GM21423 (cell line): ENCODE measurements at regions not wholly inside any gene's neighbourhood (a gene's known extent, or its start where the extent isn't known, plus 50 kb on each side); places are given as distances from the start of the nearest gene placed in this dataset.
"Not testable (repeated sequence)": the region's sequence is repeated elsewhere in the genome, so short reads cannot be mapped to it uniquely, and the experiment has no call there.

Source experiments
- ATAC-seq: cut with Tn5 transposase; IDR thresholded peaks from one replicate; pipeline ENCODE4 v1.9.1; 2021; ENCODE audit warnings: mild to moderate bottlenecking, moderate library complexity; ENCODE audit not compliant: unreplicated experiment

DNA sequence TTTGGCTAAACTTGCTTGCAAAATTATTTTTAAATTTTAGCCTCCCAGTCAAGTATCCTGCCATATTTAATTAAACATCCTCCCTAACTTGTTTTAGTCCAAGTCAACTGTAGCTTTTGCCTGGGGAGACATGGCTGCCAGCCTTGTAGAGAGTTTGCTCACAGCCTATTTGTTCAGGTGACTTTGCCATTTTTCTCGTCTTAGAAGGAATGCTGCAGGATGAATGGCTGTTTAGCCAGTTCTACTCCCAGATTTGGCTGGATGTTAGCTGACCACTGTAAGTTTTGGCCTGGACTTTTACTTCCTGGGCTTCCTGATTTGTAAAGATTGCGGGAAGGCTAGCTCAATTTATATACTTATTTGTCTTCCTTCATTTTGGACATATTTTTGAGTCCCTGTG lies 236.4 kb upstream of the SGO1 start:
- ATAC-seq: no peak

- no peak for ATAC-seq
Observed at GRCh38 chr3:20417388-20418108, 231.5 kb upstream of the SGO1 start.

DNA sequence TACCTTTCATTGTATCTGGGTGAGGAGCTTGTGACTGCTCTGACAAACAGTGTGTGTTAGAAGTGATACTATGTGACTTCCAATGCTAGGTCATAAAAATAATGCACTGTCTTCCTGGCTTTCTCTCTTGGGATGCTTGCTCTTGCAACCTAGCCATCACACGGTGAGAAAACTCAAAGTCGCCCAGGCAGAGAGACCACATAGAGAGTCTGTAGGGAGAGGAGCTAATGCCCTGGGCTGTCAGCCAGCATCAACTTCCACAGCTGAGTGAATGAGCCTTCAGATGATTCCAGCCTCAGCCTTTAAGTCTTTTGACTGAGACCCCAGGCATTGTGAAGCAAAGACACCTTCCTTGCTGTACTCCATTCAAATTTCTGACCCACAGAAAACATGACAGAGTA lies 220.6 kb upstream of the SGO1 start:
- ATAC-seq: no peak

- no peak for ATAC-seq
Observed at GRCh38 chr3:20405744-20406143, 219.7 kb upstream of the SGO1 start.

DNA sequence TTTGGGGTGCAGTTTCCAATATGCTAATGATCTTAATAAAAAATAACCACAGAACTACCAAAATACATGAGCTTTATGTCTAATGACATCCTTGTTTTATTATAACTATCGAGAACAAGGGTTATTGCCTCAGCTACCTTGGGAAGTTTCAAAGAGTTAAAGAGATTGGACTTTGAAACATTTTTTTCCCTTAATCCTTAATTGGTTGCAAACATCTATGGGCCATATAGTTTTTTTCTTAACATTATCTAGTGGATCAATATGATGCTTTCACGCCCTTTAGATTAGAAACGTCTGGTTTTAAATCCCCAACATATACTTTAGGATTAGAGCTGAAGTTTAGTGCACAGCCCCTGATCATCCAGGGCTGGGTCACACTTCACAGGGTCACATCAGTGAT lies 219.2 kb upstream of the SGO1 start:
- no peak for ATAC-seq

DNA sequence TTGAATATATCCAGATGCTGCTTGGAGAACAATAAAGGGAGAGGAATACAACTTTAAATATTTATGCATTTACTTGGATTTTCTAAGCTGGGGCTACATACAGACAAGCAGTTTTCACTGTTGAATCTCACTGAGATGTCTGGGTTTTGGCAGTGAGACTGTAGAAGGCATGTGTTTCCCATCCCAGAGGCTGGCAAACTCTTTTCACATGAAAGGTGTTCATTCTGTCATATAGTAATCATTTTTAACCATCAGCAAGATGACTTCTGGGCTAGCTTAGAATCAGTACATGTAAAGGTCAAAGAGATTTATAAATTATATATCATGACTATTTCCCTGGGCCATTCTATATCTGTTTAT lies 218.7 kb upstream of the SGO1 start:
- ATAC-seq: no peak

GRCh38 chr3:20403986-20404740 lies 218.2 kb upstream of the SGO1 start:
- no peak for ATAC-seq

DNA sequence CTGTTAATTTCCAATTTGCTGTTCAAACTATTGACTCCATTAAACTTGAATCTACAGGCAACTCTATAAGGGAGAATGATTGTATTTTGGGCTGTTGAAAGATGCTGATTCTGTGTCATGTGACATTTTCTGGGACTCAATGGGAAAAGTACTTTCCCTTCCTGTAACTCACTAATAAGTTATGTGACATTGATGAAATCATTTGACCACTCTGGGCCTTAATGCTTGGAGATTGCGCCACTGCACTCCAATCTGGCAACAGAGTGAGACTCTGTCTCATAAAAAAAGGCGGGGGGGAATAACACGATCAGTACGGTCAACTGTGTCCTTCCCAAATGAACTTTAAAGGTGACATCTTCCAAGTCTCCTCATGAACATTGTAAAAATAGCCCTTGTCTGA lies 215.2 kb upstream of the SGO1 start:
- no peak for ATAC-seq

GRCh38 chr3:20400686-20401085 lies 214.7 kb upstream of the SGO1 start:
- ATAC-seq: no peak

DNA sequence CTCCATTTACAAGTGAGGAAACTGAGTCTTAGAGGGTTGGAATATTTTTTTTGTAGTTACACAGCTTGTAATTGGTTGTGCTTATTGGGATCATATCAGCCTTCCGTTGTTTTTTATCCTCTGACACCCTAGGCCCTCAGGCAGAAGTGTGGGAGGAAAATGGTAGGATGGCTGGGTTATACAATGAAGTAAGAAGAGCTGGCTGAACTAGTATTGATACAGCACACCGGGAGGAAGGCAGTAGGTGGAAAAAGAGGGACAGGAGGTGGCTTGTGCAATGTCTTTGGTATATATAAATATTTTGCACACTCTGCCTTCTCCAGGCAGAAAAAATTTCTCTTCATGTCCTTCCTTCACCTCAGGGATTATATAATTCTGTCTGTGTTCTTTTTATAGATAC lies 214.3 kb upstream of the SGO1 start:
- no peak for ATAC-seq

GRCh38 chr3:20396335-20396734 lies 210.3 kb upstream of the SGO1 start:
- ATAC-seq: no peak

DNA sequence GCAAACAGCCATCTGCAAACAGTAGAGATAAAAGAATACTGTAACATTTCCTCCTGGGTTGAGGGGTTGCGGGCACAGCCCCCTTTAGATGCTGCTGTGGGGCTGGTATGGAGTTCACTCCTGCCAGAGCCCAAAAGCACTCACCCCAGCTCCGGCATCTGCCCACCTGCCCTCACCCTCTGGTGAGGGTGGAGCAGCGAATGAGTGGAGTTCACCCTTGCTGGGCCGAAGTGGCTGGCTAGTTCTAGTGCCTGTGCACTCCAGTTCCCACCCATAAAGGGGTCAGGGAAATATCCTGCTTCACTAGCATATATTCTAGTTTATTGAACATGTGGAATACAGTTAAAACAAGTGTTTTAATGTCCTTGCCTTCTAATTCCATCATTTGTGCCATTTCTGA lies 209.7 kb upstream of the SGO1 start:
- no peak for ATAC-seq

GRCh38 chr3:20394243-20394642 lies 208.2 kb upstream of the SGO1 start:
- no peak for ATAC-seq

DNA sequence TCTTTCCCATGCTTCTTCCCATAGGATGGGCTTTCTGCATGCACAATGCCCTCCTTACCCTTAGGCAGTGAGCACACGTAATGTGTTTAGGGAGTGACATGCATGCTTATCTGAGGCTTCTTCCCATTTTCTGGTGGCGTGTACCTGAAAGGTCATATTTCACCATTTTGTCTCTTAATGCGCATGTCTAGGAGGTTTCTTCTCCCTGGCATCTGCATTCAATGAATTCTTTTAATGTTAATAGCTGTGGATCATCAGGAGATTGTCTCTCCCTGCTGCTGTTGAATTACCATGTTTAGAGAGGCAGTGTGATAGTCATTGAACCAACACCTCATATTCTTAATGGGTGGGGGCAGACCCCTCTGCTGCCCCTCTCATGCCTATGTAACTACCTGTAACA lies 205.6 kb upstream of the SGO1 start:
- no peak for ATAC-seq

DNA sequence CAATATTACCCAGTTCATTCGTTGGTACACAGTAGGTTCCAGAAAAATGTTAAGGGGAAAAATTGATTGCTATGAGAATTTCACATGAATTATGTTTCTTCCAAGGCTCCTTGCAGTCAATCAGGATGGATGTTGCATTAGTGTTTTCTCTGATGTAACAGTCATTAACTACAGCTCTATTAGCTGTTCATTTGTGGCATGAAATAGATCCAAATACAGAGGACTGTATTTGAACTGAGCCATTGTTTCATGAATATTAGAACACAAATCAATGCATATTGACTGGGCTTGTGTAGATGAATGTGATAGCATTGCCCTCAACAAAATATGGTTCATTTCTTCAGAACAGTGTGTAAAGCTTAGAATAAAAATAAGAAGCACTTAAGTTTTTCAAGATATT lies 203.0 kb upstream of the SGO1 start:
- no peak for ATAC-seq

GRCh38 chr3:20380295-20380694 lies 194.3 kb upstream of the SGO1 start:
- no peak for ATAC-seq

- ATAC-seq: no peak
Observed at GRCh38 chr3:20378315-20378714, 192.3 kb upstream of the SGO1 start.

- no peak for ATAC-seq
Observed at GRCh38 chr3:20376665-20377217, 190.7 kb upstream of the SGO1 start.

- ATAC-seq: no peak
Observed at GRCh38 chr3:20375302-20375701, 189.3 kb upstream of the SGO1 start.

- not testable (repeated sequence) for ATAC-seq
Observed at GRCh38 chr3:20370273-20371063, 184.5 kb upstream of the SGO1 start.

DNA sequence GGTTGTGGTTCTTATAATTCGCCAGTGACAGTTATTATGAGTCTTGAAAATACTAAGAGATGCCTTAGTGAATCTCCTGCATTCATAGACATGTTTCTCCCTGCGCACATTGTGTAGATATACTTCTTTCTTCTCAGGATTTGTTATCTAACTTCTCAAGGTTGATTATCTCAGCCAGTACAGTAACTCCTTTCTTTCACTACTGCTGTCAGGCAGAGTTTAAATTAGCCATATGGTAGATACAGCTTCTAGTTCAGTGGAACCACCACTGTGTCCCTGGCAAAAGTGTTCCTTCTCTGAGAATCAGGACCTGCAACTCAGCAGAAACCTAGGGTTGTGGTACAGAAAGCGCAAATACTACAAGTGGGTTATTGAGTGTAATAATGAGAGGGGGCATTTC lies 175.0 kb upstream of the SGO1 start:
- no peak for ATAC-seq

DNA sequence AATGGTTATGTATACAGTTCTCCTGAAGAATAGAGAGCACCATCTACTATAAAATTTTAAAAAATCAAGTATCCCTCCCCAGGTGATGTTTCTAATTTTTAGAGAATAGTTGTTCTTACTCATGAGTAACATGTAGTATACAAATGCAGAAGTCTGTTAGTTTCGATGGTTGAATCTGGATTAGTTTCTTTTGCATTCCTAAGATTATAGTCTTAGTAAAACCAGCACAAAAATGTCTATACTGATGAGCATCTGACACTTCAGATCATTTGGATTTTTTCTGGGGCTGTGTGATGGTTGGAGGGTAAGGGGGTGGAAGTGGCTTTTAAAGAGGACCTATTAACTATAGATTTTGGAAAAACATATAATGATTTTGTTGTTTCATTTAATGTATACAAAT lies 167.3 kb upstream of the SGO1 start:
- ATAC-seq: no peak
